AG04449 (cell line): ENCODE measurements at regions not wholly inside any gene's neighbourhood (a gene's known extent, or its start where the extent isn't known, plus 50 kb on each side); places are given as distances from the start of the nearest gene placed in this dataset.

Experiments used
- CTCF ChIA-PET: fragments of 350-600 bp; formaldehyde crosslinking; extraction: SDS; loops from one replicate; lab custom pipeline; 2021; ENCODE audit warnings: antibody characterized with exemption; lab: Yijun Ruan, JAX
- POLR2A ChIA-PET: fragments of 400-600, 350-600 bp; formaldehyde crosslinking; extraction: SDS; loops from one replicate; lab custom pipeline; 2020; ENCODE audit warnings: antibody characterized with exemption, inconsistent platforms; lab: Yijun Ruan, JAX
- DNase-seq: peaks from one replicate; pipeline ENCODE4 v3.0.0-alpha.2; 2010; ENCODE audit warnings: low read depth, low spot score
- H3K4me3 ChIP-seq: 2 replicates; pipeline ENCODE4 v1.5.1; 2011; ENCODE audit warnings: low read depth, mild to moderate bottlenecking, control low read depth, low read length
- CTCF ChIP-seq: IDR thresholded peaks from one replicate; pipeline ENCODE4 v1.5.1; 2011; ENCODE audit warnings: mild to moderate bottlenecking, moderate library complexity, low read length, control low read depth, inconsistent platforms; ENCODE audit not compliant: insufficient read depth; ENCODE audit errors: missing control alignments

GRCh38 chr9:16928179-16928945 lies 57.9 kb upstream of the BNC2 start:
- ChIA-PET POLR2A (no interaction called here), CTCF (interaction anchor here (1.0 kb wide), 1 partner anchor 13 kb away, joined by 3 read pairs; no protein-coding TSS in a partner anchor)
- no peak for TF ChIP-seq CTCF
- no peak overlapping the region for H3K4me3 ChIP-seq
- no peak for DNase-seq

GRCh38 chr9:16925426-16925825 lies 55.0 kb upstream of the BNC2 start:
- no peak for DNase-seq
- ChIA-PET POLR2A (no interaction called here), CTCF (interaction anchor here (0.7 kb wide), 1 partner anchor 61 kb away, joined by 3 read pairs; no protein-coding TSS in a partner anchor)
- no peak overlapping the region for H3K4me3 ChIP-seq
- no peak for TF ChIP-seq CTCF

- no peak for DNase-seq
- ChIA-PET CTCF (interaction anchor here (1.1 to 1.2 kb wide), 2 partner anchors 193 to 790 kb away, joined by 3 read pairs; no protein-coding TSS in a partner anchor), POLR2A (no interaction called here)
- no peak overlapping the region for H3K4me3 ChIP-seq
- no peak for TF ChIP-seq CTCF
Measured at GRCh38 chr9:16924311-16924915, 53.9 kb upstream of the BNC2 start.

GRCh38 chr9:16921855-16922254 lies 51.4 kb upstream of the BNC2 start:
- POLR2A ChIA-PET, result no interaction called here
- DNase-seq, result no peak
- CTCF ChIA-PET, result no interaction called here
- no peak overlapping the region for H3K4me3 ChIP-seq
- TF ChIP-seq CTCF, result no peak
